GM21526 (cell line): ENCODE measurements at regions not wholly inside any gene's neighbourhood (a gene's known extent, or its start where the extent isn't known, plus 50 kb on each side); places are given as distances from the start of the nearest gene placed in this dataset.

ENCODE experiments used
- ATAC-seq: cut with Tn5 transposase; IDR thresholded peaks from one replicate; pipeline ENCODE4 v1.9.1; 2021; ENCODE audit warnings: moderate library complexity; ENCODE audit not compliant: unreplicated experiment, low FRiP score

DNA sequence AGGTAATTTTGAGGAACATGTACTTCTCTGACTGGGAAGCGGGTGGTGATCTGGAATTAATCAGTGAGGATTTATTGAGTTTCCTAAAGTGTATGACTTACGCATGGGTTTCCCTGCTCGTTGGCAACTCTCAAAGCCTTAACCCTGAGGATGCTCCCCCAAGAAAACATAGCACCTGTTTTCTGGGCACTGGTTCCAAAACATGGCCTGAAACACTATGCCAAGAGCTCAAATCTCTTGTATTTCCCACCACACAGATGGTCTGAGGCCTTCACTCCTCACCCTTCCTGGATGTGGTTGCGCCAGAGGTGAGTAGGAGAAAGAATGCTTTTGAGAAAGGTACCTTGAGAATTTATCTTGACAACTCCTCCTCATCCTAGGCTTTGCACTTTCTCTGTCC lies 250.4 kb downstream of the FZD1 start:
- ATAC-seq = no peak

DNA sequence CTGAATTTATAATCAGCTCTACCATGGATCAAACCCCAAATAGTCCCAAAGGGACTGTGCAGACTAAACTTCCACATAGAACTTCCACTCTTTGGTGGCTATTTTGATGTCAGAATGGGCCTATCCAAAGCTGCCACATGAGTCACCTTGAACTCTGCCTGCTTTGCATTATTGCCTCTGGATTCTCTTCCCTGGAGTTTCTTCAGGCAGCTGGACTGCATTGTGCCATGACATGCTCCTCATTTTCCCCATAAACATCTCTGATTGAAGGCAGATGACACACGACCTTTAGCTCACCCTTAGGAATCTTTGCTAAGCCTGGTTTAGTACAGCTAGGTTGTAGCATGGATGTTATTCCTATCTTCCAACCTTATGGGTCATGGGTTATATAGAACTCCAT lies 251.7 kb downstream of the FZD1 start:
- no peak for ATAC-seq

- no peak for ATAC-seq
Measured at GRCh38 chr7:91517201-91517785, 253.1 kb downstream of the FZD1 start.

DNA sequence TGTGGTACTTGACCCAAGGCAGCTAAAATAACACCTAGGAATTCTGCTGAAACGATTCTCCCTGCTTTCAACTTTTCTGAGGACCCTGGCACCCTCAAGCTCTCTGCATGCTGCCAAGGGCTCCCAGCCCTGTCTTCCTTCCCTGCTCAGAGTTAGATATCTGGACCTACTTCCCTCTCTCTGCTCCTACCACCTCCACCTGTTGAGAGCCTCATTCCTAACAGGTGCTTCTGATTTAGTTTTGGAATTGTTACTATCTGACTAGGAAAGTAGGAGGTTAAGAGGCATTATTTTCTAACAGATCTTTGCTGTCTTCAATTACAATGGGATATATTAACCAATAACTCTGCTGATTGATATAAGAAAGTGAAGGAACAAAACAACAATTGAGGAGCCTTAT lies 253.8 kb downstream of the FZD1 start:
- no peak for ATAC-seq

DNA sequence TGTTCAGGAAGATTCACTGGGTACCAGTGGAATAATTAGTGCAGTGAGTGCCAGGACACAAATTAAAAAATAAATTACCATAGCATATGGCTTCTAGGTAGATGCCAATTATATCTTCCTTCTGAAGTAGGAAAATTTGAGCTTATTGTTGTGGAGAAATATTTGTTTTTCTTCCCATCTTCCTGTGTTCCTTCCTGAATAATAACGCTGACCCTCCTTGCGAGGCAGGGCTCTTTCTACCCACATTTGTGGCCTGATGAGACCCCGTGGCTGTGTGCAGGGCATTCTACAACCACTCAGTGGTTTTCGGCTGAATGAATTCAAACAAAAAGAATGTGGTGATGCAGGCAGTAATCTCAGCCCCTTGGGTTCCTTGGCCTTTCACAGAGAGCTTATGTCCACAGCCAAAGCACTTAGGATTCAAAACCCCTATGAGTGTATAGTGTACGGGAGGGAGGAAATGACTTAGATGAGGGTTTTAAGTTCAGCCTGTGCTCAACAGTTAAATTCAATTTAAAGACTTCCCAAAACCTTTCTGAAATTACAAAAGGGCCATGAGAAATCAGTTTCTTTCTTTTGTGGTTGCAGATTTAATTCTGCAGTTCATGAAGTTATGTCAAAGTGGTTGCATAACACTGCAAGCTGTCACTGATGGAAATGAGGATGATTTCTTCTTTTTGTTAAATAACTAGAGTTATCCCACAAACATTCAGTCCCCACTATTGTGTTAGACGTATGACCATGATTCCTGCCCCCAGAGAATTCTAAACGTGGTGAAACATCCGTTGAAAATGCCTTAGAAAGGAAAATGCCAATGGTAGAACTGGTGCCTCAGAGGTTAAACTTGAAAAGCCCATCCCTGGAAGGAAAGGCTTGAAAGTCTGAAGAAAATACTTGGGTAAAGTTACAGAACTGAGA lies 255.3 kb downstream of the FZD1 start:
- ATAC-seq = no peak

DNA sequence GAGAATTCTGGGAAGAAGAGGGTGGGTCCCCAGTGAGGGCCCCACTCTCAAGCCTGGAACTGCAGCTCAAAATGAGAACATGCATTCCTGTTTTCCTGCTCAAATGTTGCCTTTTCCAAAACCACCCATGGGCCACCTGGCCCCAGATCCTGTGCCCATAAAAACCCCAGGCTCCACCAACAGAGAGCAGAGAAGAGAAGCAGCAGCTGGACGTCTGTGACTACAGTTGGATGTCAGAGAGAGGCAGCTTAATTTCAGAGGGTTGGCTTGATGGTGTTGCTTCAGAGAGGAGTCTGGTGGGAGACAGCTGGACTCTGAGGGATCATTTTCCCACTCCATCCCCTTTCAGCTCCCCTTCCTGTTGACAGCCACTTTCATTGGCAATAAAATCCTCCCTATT lies 256.4 kb downstream of the FZD1 start:
- no peak for ATAC-seq

DNA sequence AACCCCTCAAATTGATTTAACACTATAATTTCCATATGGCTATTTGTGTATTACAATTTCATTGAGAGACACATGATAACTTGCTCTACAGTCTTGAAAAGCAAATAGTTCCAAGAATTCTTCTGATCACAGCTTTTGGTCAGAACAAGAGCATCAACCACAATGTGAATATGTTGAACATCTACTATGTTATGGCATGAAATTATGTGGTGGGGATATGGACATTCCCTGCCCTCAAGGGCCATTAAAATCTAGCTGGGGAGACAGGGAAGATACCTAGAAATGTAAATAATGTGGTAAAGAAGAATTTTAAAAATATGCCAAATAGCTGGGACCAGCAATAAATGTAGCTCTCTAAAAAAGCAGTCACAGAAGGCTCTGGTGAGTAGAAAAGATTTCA lies 262.2 kb downstream of the FZD1 start:
- no peak for ATAC-seq

- ATAC-seq = no peak
Measured at GRCh38 chr7:91527460-91527859, 263.2 kb downstream of the FZD1 start.

- ATAC-seq = no peak
Measured at GRCh38 chr7:91533996-91534395, 269.8 kb downstream of the FZD1 start.

DNA sequence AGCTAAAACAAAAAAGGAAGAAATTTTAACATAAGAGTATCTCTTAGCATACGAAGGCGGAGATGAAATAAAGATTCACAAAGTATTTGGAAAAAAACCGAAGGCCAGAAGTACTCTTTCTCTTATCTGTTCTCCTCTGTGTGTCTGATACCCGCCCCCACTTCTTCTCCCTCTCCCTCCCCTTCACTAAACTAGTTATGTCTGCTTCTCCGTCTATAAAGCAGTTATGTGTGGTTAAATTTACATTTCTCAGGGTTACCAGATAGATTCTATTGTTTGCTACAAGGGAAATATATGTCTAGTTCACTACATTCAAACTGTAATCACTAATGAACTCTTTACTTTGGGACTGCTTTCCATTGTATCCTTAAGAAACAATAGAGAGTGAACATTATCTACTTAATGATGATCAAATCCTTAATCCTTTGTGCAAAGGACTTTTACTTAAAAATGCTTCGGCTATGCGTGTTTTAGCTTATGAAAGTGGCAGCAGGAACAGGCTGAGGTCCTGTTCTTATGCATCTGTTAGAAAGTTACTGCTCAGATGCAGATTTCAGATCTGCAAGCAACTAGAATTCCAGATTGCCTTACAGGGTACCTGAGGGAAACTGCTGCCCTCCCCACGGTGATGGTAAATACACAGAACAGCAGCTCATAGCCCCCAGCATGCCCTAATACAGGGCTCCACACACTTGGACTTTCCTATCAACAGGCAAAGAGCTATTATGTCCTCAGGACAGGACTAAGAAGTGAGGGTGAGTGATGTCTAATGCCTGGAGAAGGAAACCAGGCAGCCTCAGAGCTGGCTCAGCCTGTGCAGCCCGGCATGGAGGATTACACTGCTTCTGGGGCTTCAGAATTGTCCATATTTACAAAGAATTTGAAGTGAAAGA lies 273.3 kb downstream of the FZD1 start:
- ATAC-seq = no peak

- no peak for ATAC-seq
Measured at GRCh38 chr7:91541641-91542040, 277.4 kb downstream of the FZD1 start.

- no peak for ATAC-seq
Measured at GRCh38 chr7:91543646-91544045, 279.4 kb downstream of the FZD1 start.

DNA sequence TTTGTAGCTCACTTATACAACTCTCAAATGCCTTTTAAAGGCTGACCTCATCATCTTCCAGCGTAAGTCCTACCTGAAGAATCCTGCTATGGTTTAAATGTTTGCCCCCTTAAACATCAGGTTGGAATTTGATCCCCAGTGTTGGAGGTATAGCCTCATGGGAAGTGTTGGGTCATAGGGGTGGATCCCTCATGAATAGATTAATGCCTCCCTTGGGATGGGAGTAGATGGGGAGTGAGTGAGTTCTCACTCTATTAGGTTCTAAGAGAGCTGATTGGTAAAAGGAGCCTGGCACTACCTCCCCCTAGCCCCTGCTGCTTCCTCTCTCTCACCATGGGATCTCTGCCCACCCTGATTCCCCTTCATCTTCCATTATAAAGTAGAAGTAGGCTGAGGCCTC lies 285.6 kb downstream of the FZD1 start:
- ATAC-seq = no peak

GRCh38 chr7:91550931-91551330 lies 286.7 kb downstream of the FZD1 start:
- ATAC-seq = no peak

GRCh38 chr7:91551377-91552175 lies 287.3 kb downstream of the FZD1 start:
- ATAC-seq = no peak

GRCh38 chr7:91553410-91553895 lies 289.2 kb downstream of the FZD1 start:
- ATAC-seq = no peak

GRCh38 chr7:91554883-91555282 lies 290.6 kb downstream of the FZD1 start:
- no peak for ATAC-seq

DNA sequence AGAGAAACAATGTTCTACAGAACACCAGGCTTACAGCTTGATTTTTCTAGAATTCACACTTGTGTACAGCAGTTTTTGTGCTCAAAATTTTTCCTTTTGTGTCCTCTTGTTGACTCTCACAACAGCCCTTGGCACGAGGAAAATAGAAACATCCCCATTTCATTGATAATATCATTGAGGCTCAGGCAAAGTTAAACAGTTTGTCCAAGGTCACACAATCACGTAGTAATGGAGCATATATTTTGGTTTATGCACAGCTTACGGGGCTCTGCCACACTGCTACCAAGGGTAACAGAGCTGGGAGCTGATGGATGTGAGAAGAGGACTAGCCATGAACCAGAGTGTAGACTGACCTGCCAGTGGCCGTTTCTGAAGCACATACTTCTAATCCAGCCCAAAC lies 292.0 kb downstream of the FZD1 start:
- ATAC-seq = no peak

DNA sequence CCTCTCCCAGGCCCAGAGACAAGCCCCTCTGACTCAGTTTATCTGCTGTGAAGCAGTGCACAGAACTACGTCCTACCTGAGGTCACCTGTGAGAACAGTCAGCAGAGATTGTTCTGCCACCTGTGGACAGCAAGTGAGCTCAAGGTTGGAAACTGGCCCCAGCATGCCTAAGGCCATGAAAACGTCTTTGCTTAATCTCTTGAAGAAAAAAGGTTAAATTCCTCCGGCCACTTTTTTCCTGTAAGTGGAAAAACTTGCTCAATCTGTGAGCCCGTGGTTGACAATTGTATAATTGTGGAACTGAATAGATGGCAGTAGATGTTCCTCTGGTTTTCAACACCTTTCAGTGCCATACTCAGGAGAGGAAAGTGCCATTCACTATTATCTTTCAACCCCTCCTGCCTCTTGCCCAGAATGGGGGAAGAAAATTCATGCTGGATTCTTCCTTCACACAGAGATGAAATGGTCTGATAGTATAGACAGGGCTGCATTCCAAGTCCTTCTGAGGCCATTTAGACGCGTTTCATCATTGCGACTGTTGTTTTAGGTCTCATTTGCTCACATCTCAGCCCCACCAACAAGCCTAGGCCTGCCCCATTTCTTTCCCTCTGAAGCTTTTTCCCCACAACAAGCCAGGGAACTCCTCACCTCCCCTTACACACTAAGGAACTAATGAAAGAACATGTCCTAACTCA lies 292.9 kb downstream of the FZD1 start:
- ATAC-seq = no peak
